Kasumi-1 (cell line): ENCODE measurements at regions not wholly inside any gene's neighbourhood (a gene's known extent, or its start where the extent isn't known, plus 50 kb on each side); places are given as distances from the start of the nearest gene placed in this dataset.

ENCODE experiments used
- DNase-seq, 2 experiments: peaks; one replicate each; lab custom pipeline; 2025; lab: John Stamatoyannopoulos, UW

GRCh38 chr5:98064118-98064685 lies 709.3 kb upstream of the RGMB start:
- DNase-seq = no peak

- no peak for DNase-seq
Observed at GRCh38 chr5:98065261-98065909, 708.1 kb upstream of the RGMB start.

GRCh38 chr5:98066910-98067309 lies 706.6 kb upstream of the RGMB start:
- no peak for DNase-seq

- no peak for DNase-seq
Observed at GRCh38 chr5:98069876-98070512, 703.5 kb upstream of the RGMB start.

GRCh38 chr5:98072921-98073320 lies 700.5 kb upstream of the RGMB start:
- no peak for DNase-seq

GRCh38 chr5:98076501-98076900 lies 697.0 kb upstream of the RGMB start:
- no peak for DNase-seq

- DNase-seq = no peak
Observed at GRCh38 chr5:98085593-98085992, 687.9 kb upstream of the RGMB start.

GRCh38 chr5:98095072-98095471 lies 678.4 kb upstream of the RGMB start:
- no peak for DNase-seq

GRCh38 chr5:98096155-98096554 lies 677.3 kb upstream of the RGMB start:
- no peak for DNase-seq

- DNase-seq = no peak
Observed at GRCh38 chr5:98099448-98100105, 673.9 kb upstream of the RGMB start.

- DNase-seq = no peak
Observed at GRCh38 chr5:98101131-98101530, 672.3 kb upstream of the RGMB start.

GRCh38 chr5:98102936-98103335 lies 670.5 kb upstream of the RGMB start:
- no peak for DNase-seq

GRCh38 chr5:98103807-98104206 lies 669.7 kb upstream of the RGMB start:
- no peak for DNase-seq

- no peak for DNase-seq
Observed at GRCh38 chr5:98104454-98105188, 668.8 kb upstream of the RGMB start.

- DNase-seq = no peak
Observed at GRCh38 chr5:98105681-98106080, 667.8 kb upstream of the RGMB start.

- DNase-seq = no peak
Observed at GRCh38 chr5:98106116-98107031, 667.1 kb upstream of the RGMB start.

- DNase-seq = peak in 1 of 2 experiments; percentile 5
Observed at GRCh38 chr5:98108497-98108896, 665.0 kb upstream of the RGMB start.

- DNase-seq = no peak
Observed at GRCh38 chr5:98109561-98110006, 663.9 kb upstream of the RGMB start.

- DNase-seq = no peak
Observed at GRCh38 chr5:98110282-98110691, 663.2 kb upstream of the RGMB start.

GRCh38 chr5:98110791-98111190 lies 662.7 kb upstream of the RGMB start:
- no peak for DNase-seq

- peak in 1 of 2 experiments; percentile 26 for DNase-seq
Observed at GRCh38 chr5:98111686-98112085, 661.8 kb upstream of the RGMB start.
